Body of pancreas (tissue), 4 donors: ENCODE measurements at regions not wholly inside any gene's neighbourhood (a gene's known extent, or its start where the extent isn't known, plus 50 kb on each side); places are given as distances from the start of the nearest gene placed in this dataset.

Experiments used
- ATAC-seq: fragments of 150-250 bp; one replicate; pipeline ENCODE4 v1.9.1; 2016
- DNase-seq, 4 donors: peaks; one replicate each; pipeline ENCODE4 v3.0.0-alpha.2; 2019
- H3K27ac ChIP-seq, 4 donors: fragments of 200-600 bp; sonication (generic); 1 replicate in 3 of 4; 2 replicates in 1 of 4; pipeline versions ENCODE4 v1.5.1 to v1.6.1; 2016 to 2019; ENCODE audit warnings: mild to moderate bottlenecking in 1 of 4, mixed read lengths in 1 of 4, moderate library complexity in 1 of 4
- H3K27me3 ChIP-seq, 2 donors: fragments of 200-600 bp; sonication (generic); one replicate each; pipeline ENCODE4 v1.6.0; 2016; ENCODE audit warnings: mild to moderate bottlenecking in 1 of 2
- H3K36me3 ChIP-seq, 2 donors: fragments of 200-600 bp; sonication (generic); replicated peaks in 1 of 2; 2 replicates each; pipeline ENCODE4 v1.5.1; 2016; ENCODE audit warnings: low read depth in 2 of 2; ENCODE audit not compliant: insufficient read depth in 1 of 2
- H3K4me1 ChIP-seq: fragments of 200-600 bp; sonication (generic); one replicate; pipeline ENCODE4 v1.6.0; 2016
- H3K4me3 ChIP-seq, 2 donors: fragments of 200-600 bp; sonication (generic); 1 replicate in 1 of 2; 2 replicates in 1 of 2; pipeline ENCODE4 v1.5.1; 2016 to 2019
- H3K9me3 ChIP-seq, 3 donors: fragments of 200-600 bp; sonication (generic); 1 replicate in 2 of 3; 2 replicates in 1 of 3; pipeline ENCODE4 v1.5.1; 2016
- CTCF ChIP-seq, 7 experiments: fragments of 450-650 bp in 4 of 7; fragments of 200-600 bp in 3 of 7; sonication (generic) in 3 of 7; IDR thresholded peaks; one replicate each; pipeline ENCODE4 v1.5.1; 2016 to 2019; ENCODE audit warnings: antibody characterized with exemption in 7 of 7
- POLR2A ChIP-seq, 3 donors: fragments of 450-650 bp; IDR thresholded peaks; one replicate each; pipeline ENCODE4 v1.6.1; 2016; ENCODE audit warnings: antibody characterized with exemption in 3 of 3, mild to moderate bottlenecking in 2 of 3
- WGBS, 2 donors: methylation state at CpG; one replicate each; pipeline ENCODE4 v1.1.5; 2017; 5-methylcytosine and 5-hydroxymethylcytosine counted together
- intact Hi-C: fragments of 100-400 bp; cut with DNase I; formaldehyde crosslinking; loops from one replicate; pipeline ENCODE4 v1.15.1; 2023

- Histone ChIP-seq H3K36me3 (no peaks in the 10 kb centered on the region), H3K4me1 (no peaks in the 10 kb centered on the region), H3K4me3 (no peak overlapping the region), H3K27ac (no peak overlapping the region), H3K9me3 (no peaks in the 10 kb centered on the region), H3K27me3 (no peaks in the 10 kb centered on the region)
- DNase-seq (no peak), ATAC-seq (no peak)
- intact Hi-C loops, result no loop called here
- WGBS, 2 donors, result 18 to 33% methylated on average over 2 of the region's 2 CpGs
- TF ChIP-seq POLR2A (IDR thresholded peaks at IDR 0.05) (no peak), CTCF (IDR thresholded peaks at IDR 0.05) (no peak)
These were observed 172.5 kb upstream of the GJB5 start for GRCh38 chr1:34582356-34582755.

- Histone ChIP-seq H3K9me3 (no peaks in the 10 kb centered on the region), H3K27me3 (no peaks in the 10 kb centered on the region), H3K4me1 (no peaks in the 10 kb centered on the region), H3K36me3 (no peaks in the 10 kb centered on the region), H3K4me3 (no peak overlapping the region), H3K27ac (no peak overlapping the region)
- ATAC-seq (no peak), DNase-seq (no peak)
- WGBS, 2 donors, result 36 to 73% methylated on average over 2 of the region's 2 CpGs
- TF ChIP-seq POLR2A (IDR thresholded peaks at IDR 0.05) (no peak), CTCF (IDR thresholded peaks at IDR 0.05) (no peak)
- intact Hi-C loops, result no loop called here
These were observed 167.1 kb upstream of the GJB5 start for GRCh38 chr1:34587761-34588160.

- 0 to 30% methylated on average over 2 to 4 of the region's 4 CpGs for WGBS, 2 donors
- Histone ChIP-seq H3K9me3 (no peaks in the 10 kb centered on the region), H3K27ac (no peak overlapping the region), H3K4me1 (no peaks in the 10 kb centered on the region), H3K4me3 (no peak overlapping the region), H3K27me3 (no peaks in the 10 kb centered on the region), H3K36me3 (no peaks in the 10 kb centered on the region)
- ATAC-seq (peak; percentile 15), DNase-seq (peak in 3 of 4 donors; percentile 3 to 12 (median 6))
- TF ChIP-seq CTCF (IDR thresholded peaks at IDR 0.05), result no peak
- no peak for TF ChIP-seq POLR2A (IDR thresholded peaks at IDR 0.05)
- intact Hi-C loops, result no loop called here
These were observed 164.6 kb upstream of the GJB5 start for GRCh38 chr1:34590211-34590623.

- Histone ChIP-seq H3K4me3 (no peak overlapping the region), H3K9me3 (no peaks in the 10 kb centered on the region), H3K4me1 (no peaks in the 10 kb centered on the region), H3K27ac (no peak overlapping the region), H3K36me3 (no peaks in the 10 kb centered on the region), H3K27me3 (no peaks in the 10 kb centered on the region)
- intact Hi-C loops, result no loop called here
- TF ChIP-seq CTCF (IDR thresholded peaks at IDR 0.05), result no peak
- no peak for TF ChIP-seq POLR2A (IDR thresholded peaks at IDR 0.05)
- ATAC-seq, result no peak
- 56 to 61% methylated on average over 4 of the region's 4 CpGs for WGBS, 2 donors
- DNase-seq, result no peak
These were observed 162.9 kb upstream of the GJB5 start for GRCh38 chr1:34591751-34592629.
